A549 (cell line): ENCODE measurements at regions not wholly inside any gene's neighbourhood (a gene's known extent, or its start where the extent isn't known, plus 50 kb on each side); places are given as distances from the start of the nearest gene placed in this dataset.

Experiments used
- CEBPB ChIP-seq, 2 experiments: fragments of >200 bp in 1 of 2; sonication (Bioruptor Twin) in 1 of 2; formaldehyde crosslinking in 1 of 2; IDR thresholded peaks; 2 replicates each; pipeline ENCODE4 v1.6.1; 2012 to 2016
- CHD2 ChIP-seq: fragments of 150-350 bp; IDR thresholded peaks from 2 replicates; pipeline ENCODE4 v1.6.1; 2014; ENCODE audit warnings: low read length; ENCODE audit not compliant: partially characterized antibody
- CTCF ChIP-seq: fragments of >200 bp; sonication (Bioruptor Twin); formaldehyde crosslinking; IDR thresholded peaks from 3 replicates; pipeline ENCODE4 v1.5.1; 2016
- ELK1 ChIP-seq: fragments of 150-350 bp; IDR thresholded peaks from 2 replicates; pipeline ENCODE4 v1.6.1; 2014; ENCODE audit warnings: low read depth, mild to moderate bottlenecking, low read length
- EP300 ChIP-seq, 2 experiments: fragments of >200 bp; sonication (Bioruptor Twin); formaldehyde crosslinking; IDR thresholded peaks; 2 replicates in 1 of 2; 3 replicates in 1 of 2; pipeline ENCODE4 v1.6.1; 2016 to 2017
- HDAC2 ChIP-seq: fragments of 200-600 bp; sonication (generic); IDR thresholded peaks from 2 replicates; pipeline ENCODE4 v1.6.1; 2016
- JUN ChIP-seq, 2 experiments: fragments of >200 bp; sonication (Bioruptor Twin); formaldehyde crosslinking; IDR thresholded peaks; 2 replicates in 1 of 2; 3 replicates in 1 of 2; pipeline ENCODE4 v1.6.1; 2016 to 2017
- JUNB ChIP-seq: fragments of >200 bp; sonication (Bioruptor Twin); formaldehyde crosslinking; IDR thresholded peaks from 2 replicates; pipeline ENCODE4 v1.6.1; 2016
- MAX ChIP-seq: IDR thresholded peaks from 2 replicates; pipeline ENCODE4 v1.6.1; 2012
- POLR2A ChIP-seq: IDR thresholded peaks from 2 replicates; pipeline ENCODE4 v1.6.1; 2012; ENCODE audit warnings: mild to moderate bottlenecking, low read length
- POLR2AphosphoS2 ChIP-seq: conservative IDR thresholded peaks from 2 replicates; pipeline ENCODE4 v1.6.1; 2012; ENCODE audit warnings: low read length, improper control_type of control experiment, inconsistent platforms
- REST ChIP-seq: fragments of 200-600 bp; sonication (generic); IDR thresholded peaks from 2 replicates; pipeline ENCODE4 v1.6.1; 2016; ENCODE audit warnings: antibody characterized with exemption, mild to moderate bottlenecking, moderate library complexity
- SREBF2 ChIP-seq: fragments of 450-650 bp; IDR thresholded peaks from 2 replicates; pipeline ENCODE4 v1.6.1; 2014; ENCODE audit warnings: mild to moderate bottlenecking, moderate library complexity
- ZNF302 ChIP-seq: fragments of 250-450 bp; sonication (Bioruptor Pico); IDR thresholded peaks from 2 replicates; pipeline ENCODE4 v1.9.0; 2021; ENCODE audit warnings: inconsistent platforms, mild to moderate bottlenecking, moderate library complexity

GRCh38 chr3:194082743-194083636 is 53.0 kb upstream of the HES1 start:
- TF ChIP-seq CTCF (no peak), REST (no peak), POLR2A (no peak), ZNF302 (no peak), JUN (IDR thresholded peaks at IDR 0.05) (no peak), POLR2AphosphoS2 (no peak), SREBF2 (no peak), ELK1 (no peak), CEBPB (IDR thresholded peaks at IDR 0.05) (no peak), MAX (no peak), EP300 (IDR thresholded peaks at IDR 0.05) (no peak), CHD2 (no peak), HDAC2 (no peak), JUNB (no peak)
